ENCODE measurements at regions not wholly inside any gene's neighbourhood (a gene's known extent, or its start where the extent isn't known, plus 50 kb on each side); places are given as distances from the start of the nearest gene placed in this dataset.
"Not testable (repeated sequence)": the region's sequence is repeated elsewhere in the genome, so short reads cannot be mapped to it uniquely, and the experiment has no call there.

DNA sequence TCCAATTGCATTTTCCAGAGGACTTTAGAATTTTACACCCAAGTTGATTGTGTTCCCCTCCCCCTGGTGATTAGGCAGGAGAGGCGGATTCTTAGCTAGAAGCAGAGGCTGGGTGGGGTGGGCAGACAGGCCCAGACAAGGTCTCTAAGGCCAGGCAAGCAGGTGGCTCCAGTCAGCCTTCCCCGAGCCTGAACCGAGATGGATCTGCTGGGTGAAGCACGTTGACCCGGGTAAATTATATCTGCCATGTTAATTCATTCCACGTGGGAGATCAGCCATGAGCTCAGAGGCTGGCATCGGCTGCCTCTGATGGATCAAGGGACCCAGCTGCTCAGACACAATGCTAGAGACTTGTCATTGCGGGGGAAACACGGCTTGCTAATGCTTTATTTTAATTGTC lies 159.5 kb upstream of the MAFB start:
- intact Hi-C loops (cut with micrococcal nuclease): no loop called here

GRCh38 chr20:40849456-40849855 lies 160.4 kb upstream of the MAFB start:
- intact Hi-C loops (cut with micrococcal nuclease): no loop called here

DNA sequence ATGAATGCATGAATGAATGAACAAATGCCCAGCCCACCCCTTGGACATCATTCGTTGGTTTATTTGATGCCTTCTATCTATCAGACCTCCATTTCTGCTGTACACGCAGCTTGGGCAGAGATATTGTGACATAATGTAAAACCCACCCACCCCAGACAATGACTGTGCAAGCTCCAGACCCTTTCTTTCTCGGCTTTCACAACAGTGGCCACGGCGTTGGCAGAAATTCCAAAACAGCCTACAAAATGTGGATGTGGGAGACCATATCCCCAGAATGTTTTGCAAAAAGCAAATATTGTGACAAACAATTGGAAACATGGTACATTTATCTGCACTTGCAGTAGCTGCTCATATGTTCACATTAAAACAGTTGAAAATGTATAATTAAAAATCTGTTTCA lies 162.0 kb upstream of the MAFB start:
- intact Hi-C loops (cut with micrococcal nuclease): no loop called here

DNA sequence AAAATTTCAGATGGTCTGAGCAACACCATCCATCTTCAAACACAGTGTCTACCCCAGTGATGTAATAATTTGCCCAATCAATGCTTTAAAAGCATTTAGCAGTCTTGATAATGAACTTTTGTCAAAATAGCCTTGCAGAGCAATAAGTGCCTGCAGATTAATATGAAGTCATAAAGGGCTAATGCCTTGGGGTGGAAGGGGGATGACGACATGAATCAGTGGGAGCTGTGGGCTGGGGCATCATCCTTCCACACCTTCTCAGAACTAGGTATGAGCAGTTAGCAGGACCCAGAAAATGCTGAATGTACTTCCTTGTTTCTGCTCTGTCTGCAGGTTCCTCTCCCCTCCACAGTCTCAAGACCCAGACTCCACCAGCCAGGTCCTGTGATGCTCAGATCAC lies 166.2 kb upstream of the MAFB start:
- intact Hi-C loops (cut with micrococcal nuclease): no loop called here

- intact Hi-C loops (cut with micrococcal nuclease): no loop called here
These were observed 167.6 kb upstream of the MAFB start for GRCh38 chr20:40856653-40857052.

DNA sequence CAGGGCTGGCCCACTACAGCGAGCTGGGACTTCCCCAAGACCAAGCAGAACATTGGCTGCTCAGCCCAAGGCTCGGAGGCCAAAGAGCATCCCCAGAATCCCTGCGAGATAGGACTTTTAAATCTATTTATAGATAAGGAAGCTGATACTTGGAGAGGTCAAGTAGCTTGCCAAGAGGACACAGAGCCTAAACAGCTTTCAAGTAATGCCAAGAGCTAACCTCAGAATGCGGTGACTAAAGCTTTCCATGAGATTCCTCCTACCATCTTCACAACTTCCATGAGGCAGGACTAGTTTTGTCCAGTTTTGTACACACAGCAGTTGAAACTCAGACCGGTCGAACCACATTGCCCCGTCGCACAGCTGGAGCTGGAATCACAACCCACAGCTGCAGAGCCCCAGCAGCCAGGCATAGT lies 168.1 kb upstream of the TOP1 start:
- intact Hi-C loops (cut with micrococcal nuclease): no loop called here

GRCh38 chr20:40861427-40862008 lies 167.1 kb upstream of the TOP1 start:
- intact Hi-C loops (cut with micrococcal nuclease): no loop called here

GRCh38 chr20:40863355-40863919 lies 165.2 kb upstream of the TOP1 start:
- intact Hi-C loops (cut with micrococcal nuclease): no loop called here

GRCh38 chr20:40864470-40864869 lies 164.2 kb upstream of the TOP1 start:
- intact Hi-C loops (cut with micrococcal nuclease): no loop called here

- intact Hi-C loops (cut with micrococcal nuclease): no loop called here
These were observed 163.5 kb upstream of the TOP1 start for GRCh38 chr20:40865095-40865494.

DNA sequence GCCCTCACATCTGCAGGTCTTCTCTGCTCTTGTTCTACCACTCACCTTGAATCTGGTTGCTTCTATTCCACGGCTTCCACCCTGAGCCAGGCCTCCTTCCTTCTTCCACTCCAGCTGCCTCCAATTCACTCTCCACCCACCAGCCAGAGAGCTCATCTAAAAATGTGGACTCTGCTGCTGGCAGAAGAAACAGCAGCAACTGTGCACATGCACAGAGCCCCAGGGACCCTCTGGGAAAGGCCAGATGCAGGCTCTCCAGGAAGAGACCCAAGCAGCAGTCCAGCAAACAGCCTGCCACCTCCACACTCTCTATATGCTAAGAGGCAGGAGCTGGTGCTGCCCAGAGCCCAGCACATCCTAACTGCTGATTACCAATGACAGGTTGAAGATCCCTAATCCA lies 162.6 kb upstream of the TOP1 start:
- intact Hi-C loops (cut with micrococcal nuclease): no loop called here

DNA sequence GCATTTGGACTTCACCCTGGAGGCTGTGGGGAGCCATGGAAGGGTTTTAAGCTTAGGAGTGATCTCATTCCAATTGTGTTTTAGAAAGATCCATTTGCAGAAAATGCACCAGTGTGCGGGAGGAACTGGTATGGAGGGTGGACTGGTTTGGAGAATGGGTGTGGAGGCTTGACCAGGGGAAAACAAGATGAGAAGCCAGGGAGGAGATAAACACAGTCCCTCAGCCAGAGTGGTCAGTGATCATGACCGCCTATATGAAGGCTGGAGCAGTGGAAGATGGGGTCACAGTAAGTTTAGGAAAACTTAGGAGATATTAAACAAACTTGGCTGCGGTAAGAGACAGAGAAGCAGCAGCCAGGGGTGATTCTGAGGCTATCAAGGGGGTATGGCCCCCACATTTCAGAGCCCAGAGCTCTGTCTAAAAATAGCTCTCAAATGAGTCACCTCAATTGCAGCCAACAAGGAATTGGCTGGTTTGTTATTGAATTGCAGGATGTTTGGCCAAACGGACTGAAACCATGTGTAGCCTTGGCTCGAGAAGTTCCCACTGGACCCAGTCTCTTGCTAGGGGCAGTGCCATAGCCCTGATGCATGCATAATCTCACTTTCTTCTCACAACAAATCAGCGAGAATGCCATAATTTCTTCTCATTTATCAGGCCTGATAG lies 159.9 kb upstream of the TOP1 start:
- intact Hi-C loops (cut with micrococcal nuclease): no loop called here

- intact Hi-C loops (cut with micrococcal nuclease): no loop called here
These were observed 159.1 kb upstream of the TOP1 start for GRCh38 chr20:40869218-40870147.

- intact Hi-C loops (cut with micrococcal nuclease): no loop called here
These were observed 153.2 kb upstream of the TOP1 start for GRCh38 chr20:40875116-40876085.

GRCh38 chr20:40878099-40878498 lies 150.5 kb upstream of the TOP1 start:
- intact Hi-C loops (cut with micrococcal nuclease): not testable (repeated sequence)

DNA sequence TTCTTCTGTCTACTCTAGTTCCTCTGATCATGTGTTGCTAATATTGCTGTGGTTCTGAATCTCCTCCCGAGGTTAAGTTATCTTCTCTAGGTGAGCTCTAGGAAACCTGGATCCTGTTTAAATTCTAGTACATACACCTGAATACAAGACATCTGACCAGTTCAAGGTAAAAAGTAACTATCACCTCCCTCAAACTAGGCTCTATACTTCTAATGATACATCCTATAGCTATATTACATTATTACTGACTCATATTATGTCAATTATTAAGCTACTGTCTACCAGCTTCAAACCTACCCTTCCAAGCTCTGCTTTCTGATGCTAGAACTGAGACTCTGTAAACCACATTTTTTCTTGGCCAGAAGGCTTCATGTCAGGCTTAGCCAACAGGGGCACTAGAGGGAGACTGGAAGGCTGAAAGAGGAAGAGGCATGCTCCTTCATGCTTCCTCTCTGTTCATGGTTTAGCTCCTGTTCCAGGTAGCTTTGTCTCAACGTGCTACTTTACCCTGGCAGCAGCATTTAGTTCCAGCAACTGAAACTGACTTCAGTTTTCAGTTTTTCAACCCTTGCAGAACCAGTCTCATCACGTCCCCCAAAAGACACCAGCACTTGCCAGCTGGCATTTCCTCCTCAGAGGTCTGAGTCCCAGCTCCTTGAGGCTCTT lies 148.4 kb upstream of the TOP1 start:
- intact Hi-C loops (cut with micrococcal nuclease): no loop called here

- intact Hi-C loops (cut with micrococcal nuclease): no loop called here
These were observed 147.9 kb upstream of the TOP1 start for GRCh38 chr20:40880729-40881109.

DNA sequence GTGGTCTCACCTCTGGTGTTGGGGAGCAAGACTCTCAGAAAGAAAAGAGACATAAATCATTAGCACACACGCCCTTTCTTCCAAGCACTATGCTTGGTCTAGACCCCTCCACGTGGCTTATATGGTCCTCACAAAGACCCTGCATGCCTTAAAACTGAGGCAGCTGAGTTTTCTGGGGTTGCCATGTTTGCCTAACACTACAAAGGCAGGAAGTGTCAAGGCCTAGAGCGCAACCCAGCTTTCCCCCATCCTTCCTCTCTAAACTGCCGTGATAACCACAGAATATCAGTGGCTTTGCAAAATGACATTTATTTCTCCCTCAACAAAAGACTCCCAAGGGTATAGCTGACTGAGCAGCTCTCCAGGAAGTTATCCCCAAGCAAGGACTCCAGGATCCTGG lies 146.5 kb upstream of the TOP1 start:
- intact Hi-C loops (cut with micrococcal nuclease): no loop called here

DNA sequence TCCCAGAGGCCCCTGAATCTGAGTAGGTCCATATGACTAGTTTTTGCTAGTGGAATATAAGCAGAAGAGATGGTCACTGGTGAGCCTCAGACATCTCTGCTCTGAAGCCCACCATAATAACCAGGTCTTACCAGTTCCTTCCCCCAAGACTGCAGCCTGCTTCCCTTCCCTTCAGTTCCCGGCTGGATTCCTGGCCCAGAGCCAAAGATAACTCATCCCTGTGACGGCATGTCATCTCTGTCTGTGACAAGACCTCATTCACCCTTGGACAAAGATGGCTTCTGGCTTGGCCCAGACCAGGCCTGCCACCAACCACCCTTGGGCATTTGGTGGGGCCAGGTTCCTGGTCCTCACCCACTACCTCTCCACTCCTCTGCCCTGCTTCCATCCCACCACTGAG lies 145.5 kb upstream of the TOP1 start:
- intact Hi-C loops (cut with micrococcal nuclease): no loop called here

DNA sequence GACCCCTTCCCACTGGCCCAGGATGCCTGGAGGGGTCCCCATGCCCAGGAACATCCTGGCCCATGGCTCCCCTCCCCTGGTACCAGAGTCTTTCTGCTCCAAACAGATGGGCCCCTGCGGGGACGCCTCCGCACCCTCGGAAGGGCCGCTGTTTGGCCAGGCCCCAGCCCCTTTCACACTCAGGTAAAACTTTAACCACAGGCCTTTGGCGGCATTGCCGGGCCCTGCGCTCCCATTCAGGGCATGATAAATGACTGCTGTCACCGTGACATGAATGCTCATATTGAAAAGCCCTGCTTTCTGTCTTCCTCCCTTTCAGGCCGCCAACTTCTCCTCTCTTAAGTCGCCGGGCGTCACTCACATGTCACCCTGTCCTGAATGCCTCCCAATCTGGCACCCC lies 141.5 kb upstream of the TOP1 start:
- intact Hi-C loops (cut with micrococcal nuclease): no loop called here

Data from T-helper 2 cell treated with Interferon-gamma antibody and Interleukin-4, amounts not matched to agents 100 ng/mL and 5 ng/mL, for 36 hours (primary cell).